ENCODE measurements at regions not wholly inside any gene's neighbourhood (a gene's known extent, or its start where the extent isn't known, plus 50 kb on each side); places are given as distances from the start of the nearest gene placed in this dataset.

GRCh38 chr2:38441346-38441745 is 64.3 kb upstream of the ATL2 start:
- no peaks in the 10 kb centered on the region for H3K27me3 ChIP-seq (ENCODE audit: insufficient read depth, low read length, poor library complexity, severe bottlenecking)
- TF ChIP-seq CTCF (conservative IDR thresholded peaks at IDR 0.05; ENCODE audit: low read length) (no peak), EZH2phosphoT487 (IDR thresholded peaks at IDR 0.05; ENCODE audit: borderline replicate concordance) (no peak)

GRCh38 chr2:38440655-38441054 is 63.6 kb upstream of the ATL2 start:
- Histone ChIP-seq H3K27me3 (ENCODE audit: insufficient read depth, low read length, poor library complexity, severe bottlenecking) (no peaks in the 10 kb centered on the region), H3K4me1 (ENCODE audit: insufficient read depth, low read length, poor library complexity, severe bottlenecking) (peaks cover 6% of the 10 kb centered on the region), H3K9ac (ENCODE audit: low read depth, low read length, poor library complexity, severe bottlenecking) (no peak overlapping the region), H3K9me3 (ENCODE audit: insufficient read depth, low read depth, low read length) (no peaks in the 10 kb centered on the region), H3K4me2 (ENCODE audit: low read depth, low read length, poor library complexity, severe bottlenecking) (no peak overlapping the region), H3K36me3 (ENCODE audit: insufficient read depth, low read length) (no peaks in the 10 kb centered on the region), H3K9me2 (replicated peaks; ENCODE audit: low read depth, low read length) (no peaks in the 10 kb centered on the region), H2AFZ (ENCODE audit: low read length) (no peak overlapping the region), H4K20me1 (ENCODE audit: insufficient read depth, low read length, poor library complexity, severe bottlenecking) (no peaks in the 10 kb centered on the region), H3K4me3 (ENCODE audit: low read length, poor library complexity, severe bottlenecking) (no peak overlapping the region), H3K79me2 (ENCODE audit: insufficient read depth, low read length) (no peaks in the 10 kb centered on the region), H3F3A (ENCODE audit: low read depth) (no peaks in the 10 kb centered on the region)
- no peak for TF ChIP-seq CTCF (conservative IDR thresholded peaks at IDR 0.05; ENCODE audit: low read length)
- TF ChIP-seq EZH2phosphoT487 (IDR thresholded peaks at IDR 0.05; ENCODE audit: borderline replicate concordance): no peak

More at GRCh38 chr2:38441346-38441745, 64.3 kb upstream of the ATL2 start:
- Histone ChIP-seq H3K9me2 (replicated peaks; ENCODE audit: low read depth, low read length) (no peaks in the 10 kb centered on the region), H2AFZ (ENCODE audit: low read length) (no peak overlapping the region), H3K4me1 (ENCODE audit: insufficient read depth, low read length, poor library complexity, severe bottlenecking) (peaks cover 6% of the 10 kb centered on the region), H3K36me3 (ENCODE audit: insufficient read depth, low read length) (no peaks in the 10 kb centered on the region), H3K4me2 (ENCODE audit: low read depth, low read length, poor library complexity, severe bottlenecking) (no peak overlapping the region), H3K9ac (ENCODE audit: low read depth, low read length, poor library complexity, severe bottlenecking) (no peak overlapping the region), H3K79me2 (ENCODE audit: insufficient read depth, low read length) (no peaks in the 10 kb centered on the region), H3K9me3 (ENCODE audit: insufficient read depth, low read depth, low read length) (no peaks in the 10 kb centered on the region), H4K20me1 (ENCODE audit: insufficient read depth, low read length, poor library complexity, severe bottlenecking) (no peaks in the 10 kb centered on the region), H3K4me3 (ENCODE audit: low read length, poor library complexity, severe bottlenecking) (no peak overlapping the region), H3F3A (ENCODE audit: low read depth) (no peaks in the 10 kb centered on the region)

- Histone ChIP-seq H3K4me1 (ENCODE audit: insufficient read depth, low read length, poor library complexity, severe bottlenecking) (peaks cover 6% of the 10 kb centered on the region), H3K27me3 (ENCODE audit: insufficient read depth, low read length, poor library complexity, severe bottlenecking) (no peaks in the 10 kb centered on the region), H3K79me2 (ENCODE audit: insufficient read depth, low read length) (no peaks in the 10 kb centered on the region), H3K36me3 (ENCODE audit: insufficient read depth, low read length) (no peaks in the 10 kb centered on the region), H3K9me3 (ENCODE audit: insufficient read depth, low read depth, low read length) (no peaks in the 10 kb centered on the region), H3F3A (ENCODE audit: low read depth) (no peaks in the 10 kb centered on the region), H3K4me3 (ENCODE audit: low read length, poor library complexity, severe bottlenecking) (no peak overlapping the region), H3K9me2 (replicated peaks; ENCODE audit: low read depth, low read length) (no peaks in the 10 kb centered on the region), H3K4me2 (ENCODE audit: low read depth, low read length, poor library complexity, severe bottlenecking) (no peak overlapping the region), H4K20me1 (ENCODE audit: insufficient read depth, low read length, poor library complexity, severe bottlenecking) (no peaks in the 10 kb centered on the region), H3K9ac (ENCODE audit: low read depth, low read length, poor library complexity, severe bottlenecking) (no peak overlapping the region), H2AFZ (ENCODE audit: low read length) (no peak overlapping the region)
- TF ChIP-seq EZH2phosphoT487 (IDR thresholded peaks at IDR 0.05; ENCODE audit: borderline replicate concordance): no peak
- TF ChIP-seq CTCF (conservative IDR thresholded peaks at IDR 0.05; ENCODE audit: low read length): no peak
Observed at GRCh38 chr2:38439863-38440262, 62.8 kb upstream of the ATL2 start.
